HCT116 (cell line): ENCODE measurements at regions not wholly inside any gene's neighbourhood (a gene's known extent, or its start where the extent isn't known, plus 50 kb on each side); places are given as distances from the start of the nearest gene placed in this dataset.

Experiments
- CEBPB ChIP-seq: IDR thresholded peaks from 2 replicates; pipeline ENCODE4 v1.6.1; 2012; ENCODE audit warnings: low read depth
- CTCF ChIP-seq, 3 experiments: fragments of 200-600 bp in 1 of 3; sonication (generic) in 1 of 3; IDR thresholded peaks in 2 of 3; conservative IDR thresholded peaks in 1 of 3; 2 replicates each; pipeline ENCODE4 v1.5.1; 2012 to 2017; ENCODE audit warnings: low read depth in 2 of 3, low read length in 2 of 3, antibody characterized with exemption in 1 of 3, borderline replicate concordance in 1 of 3, control low read depth in 1 of 3, mild to moderate bottlenecking in 1 of 3, mixed read lengths in 1 of 3, mixed run types in 1 of 3, moderate library complexity in 1 of 3; ENCODE audit not compliant: insufficient read depth in 1 of 3
- EZH2 ChIP-seq: fragments of 200-600 bp; sonication (generic); IDR thresholded peaks from 2 replicates; pipeline ENCODE4 v1.6.1; 2017; ENCODE audit warnings: antibody characterized with exemption, mixed run types
- EZH2phosphoT487 ChIP-seq: fragments of 200-600 bp; IDR thresholded peaks from 2 replicates; pipeline ENCODE4 v1.6.1; 2018; ENCODE audit warnings: antibody characterized with exemption, borderline replicate concordance
- FOSL1 ChIP-seq: IDR thresholded peaks from 2 replicates; pipeline ENCODE4 v1.6.1; 2012; ENCODE audit warnings: low read depth
- POLR2A ChIP-seq: IDR thresholded peaks from 2 replicates; pipeline ENCODE4 v1.7.0; 2011; ENCODE audit warnings: borderline replicate concordance; ENCODE audit not compliant: insufficient read depth, insufficient read length; ENCODE audit errors: extremely low read depth
- POLR2AphosphoS5 ChIP-seq: IDR thresholded peaks from 2 replicates; pipeline ENCODE4 v1.6.1; 2011; ENCODE audit warnings: mild to moderate bottlenecking, low read depth, low read length, moderate library complexity
- RAD21 ChIP-seq: IDR thresholded peaks from 2 replicates; pipeline ENCODE4 v1.6.1; 2012; ENCODE audit warnings: low read depth, mild to moderate bottlenecking
- SP1 ChIP-seq: IDR thresholded peaks from 2 replicates; pipeline ENCODE4 v1.6.1; 2012; ENCODE audit warnings: low read depth
- YY1 ChIP-seq: IDR thresholded peaks from 2 replicates; pipeline ENCODE4 v1.6.1; 2011; ENCODE audit warnings: low read length, low read depth, moderate library complexity, mild to moderate bottlenecking; ENCODE audit not compliant: insufficient replicate concordance; ENCODE audit errors: extremely low read depth
- ZFX ChIP-seq: fragments of 450-650 bp; IDR thresholded peaks from 2 replicates; pipeline ENCODE4 v1.6.1; 2017

- TF ChIP-seq EZH2 (no peak), CTCF (IDR thresholded peaks at IDR 0.05 in 2 of 3, conservative IDR thresholded peaks at IDR 0.05 in 1 of 3; ENCODE audit: borderline replicate concordance in 1 of 3, insufficient read depth in 1 of 3, low read depth in 2 of 3, low read length in 2 of 3) (no peak), POLR2A (no peak), FOSL1 (no peak), CEBPB (no peak), RAD21 (no peak), POLR2AphosphoS5 (no peak), YY1 (no peak), SP1 (no peak), ZFX (no peak), EZH2phosphoT487 (no peak)
Measured at GRCh38 chr4:128721896-128722295, 87.6 kb upstream of the JADE1 start.
